ENCODE measurements at regions not wholly inside any gene's neighbourhood (a gene's known extent, or its start where the extent isn't known, plus 50 kb on each side); places are given as distances from the start of the nearest gene placed in this dataset.
A peak's percentile ranks its signal among the peaks of the same experiment; 100 is the strongest.
"Not testable (repeated sequence)": the region's sequence is repeated elsewhere in the genome, so short reads cannot be mapped to it uniquely, and the experiment has no call there.

DNA sequence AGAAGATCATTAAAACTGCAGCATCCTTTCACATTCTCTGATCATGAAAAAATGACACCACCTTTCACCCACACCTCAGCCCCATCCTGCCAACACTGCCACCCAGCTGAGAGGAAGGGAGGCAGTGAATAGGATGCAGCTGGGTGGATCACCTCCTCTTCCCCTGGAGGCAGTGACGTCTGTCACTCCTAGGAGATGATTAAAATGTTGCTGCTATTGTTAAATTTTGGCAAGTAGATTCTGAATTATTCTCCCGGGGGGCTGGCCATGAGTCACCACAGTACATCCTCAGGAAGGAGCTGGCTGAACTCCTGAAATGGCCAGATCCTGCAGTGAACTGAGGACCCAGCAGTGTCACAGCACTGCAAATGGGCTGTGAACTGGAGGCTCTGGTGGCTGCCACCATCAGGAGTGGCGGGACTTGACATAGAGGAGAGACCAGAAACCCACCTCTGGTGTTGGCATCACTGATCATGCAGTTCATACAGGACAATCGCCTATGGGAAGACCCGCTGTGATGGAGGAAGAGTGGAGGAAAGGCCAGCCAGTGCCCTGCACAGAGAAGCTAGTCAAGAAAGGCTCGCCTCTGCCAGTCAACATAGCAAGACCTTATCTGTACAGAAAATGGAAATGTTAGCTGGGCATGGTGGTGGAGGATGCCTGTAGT is 199.1 kb downstream of the FAM43A start:
- no peak for DNase-seq

GRCh38 chr3:194885766-194886165 is 200.1 kb downstream of the FAM43A start:
- no peak for DNase-seq

DNA sequence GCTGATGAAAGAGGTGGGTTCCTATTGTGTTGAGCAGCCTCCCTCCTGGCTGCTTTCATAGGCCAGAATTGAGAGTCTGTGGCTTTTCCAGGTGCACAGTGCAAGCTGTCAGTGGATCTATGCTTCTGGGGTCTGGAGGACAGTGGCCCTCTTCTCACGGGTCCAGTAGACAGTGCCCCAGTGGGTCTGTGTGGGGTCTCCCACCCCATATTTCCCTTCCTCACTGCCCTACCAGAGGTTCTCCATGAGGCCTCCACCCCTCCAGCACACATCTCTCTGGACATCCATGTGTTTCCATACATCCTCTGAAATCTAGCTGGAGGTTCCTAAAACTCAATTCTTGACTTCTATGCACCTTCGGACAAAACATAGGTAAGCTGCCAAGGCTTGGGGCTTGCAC is 201.2 kb downstream of the FAM43A start:
- DNase-seq, result no peak

- DNase-seq, result not testable (repeated sequence)
Observed at GRCh38 chr3:194888062-194888461, 202.4 kb downstream of the FAM43A start.

DNA sequence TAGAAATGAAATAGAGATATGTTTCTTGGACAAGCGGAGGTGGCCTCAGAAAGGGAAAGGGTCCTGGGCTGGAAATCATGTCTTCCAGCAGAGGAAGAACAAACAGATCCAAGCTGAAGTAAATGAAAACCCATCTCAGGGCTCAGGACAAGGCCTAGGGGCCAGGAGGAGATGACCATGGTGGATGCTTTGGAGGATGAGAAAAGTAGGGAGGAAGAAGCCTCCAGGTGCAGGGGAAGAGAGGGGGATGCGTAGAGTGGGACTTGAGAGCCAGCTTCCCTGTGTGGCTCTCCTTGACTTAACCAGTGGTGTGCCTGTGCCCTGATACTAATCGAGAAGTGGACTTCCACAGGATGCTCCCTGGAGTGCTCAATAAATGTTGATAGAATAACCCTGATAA is 203.2 kb downstream of the FAM43A start:
- no peak for DNase-seq

- no peak for DNase-seq
Observed at GRCh38 chr3:194890091-194890490, 204.4 kb downstream of the FAM43A start.

- peak in 1 of 2 donors; percentile 10 for DNase-seq
Observed at GRCh38 chr3:194893121-194893987, 207.7 kb downstream of the FAM43A start.

DNA sequence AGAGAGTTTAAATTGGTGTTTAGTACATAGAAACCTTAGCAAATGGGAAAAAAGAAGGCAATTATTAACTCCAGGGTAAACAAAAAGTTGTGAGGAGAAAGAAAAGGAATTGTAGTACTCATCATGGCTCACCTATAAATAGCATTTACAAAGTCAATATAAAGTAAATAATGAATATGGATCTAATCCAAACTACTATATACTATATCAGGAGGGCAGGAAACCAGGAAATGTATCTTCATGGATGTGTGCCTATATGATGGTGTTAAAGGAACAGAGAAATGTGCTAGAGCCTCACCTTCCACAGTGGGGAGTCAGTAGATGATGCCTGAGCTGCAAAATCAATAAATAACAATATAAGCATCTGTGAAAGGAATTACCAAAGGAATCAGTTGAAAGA is 208.9 kb downstream of the FAM43A start:
- DNase-seq, result no peak

DNA sequence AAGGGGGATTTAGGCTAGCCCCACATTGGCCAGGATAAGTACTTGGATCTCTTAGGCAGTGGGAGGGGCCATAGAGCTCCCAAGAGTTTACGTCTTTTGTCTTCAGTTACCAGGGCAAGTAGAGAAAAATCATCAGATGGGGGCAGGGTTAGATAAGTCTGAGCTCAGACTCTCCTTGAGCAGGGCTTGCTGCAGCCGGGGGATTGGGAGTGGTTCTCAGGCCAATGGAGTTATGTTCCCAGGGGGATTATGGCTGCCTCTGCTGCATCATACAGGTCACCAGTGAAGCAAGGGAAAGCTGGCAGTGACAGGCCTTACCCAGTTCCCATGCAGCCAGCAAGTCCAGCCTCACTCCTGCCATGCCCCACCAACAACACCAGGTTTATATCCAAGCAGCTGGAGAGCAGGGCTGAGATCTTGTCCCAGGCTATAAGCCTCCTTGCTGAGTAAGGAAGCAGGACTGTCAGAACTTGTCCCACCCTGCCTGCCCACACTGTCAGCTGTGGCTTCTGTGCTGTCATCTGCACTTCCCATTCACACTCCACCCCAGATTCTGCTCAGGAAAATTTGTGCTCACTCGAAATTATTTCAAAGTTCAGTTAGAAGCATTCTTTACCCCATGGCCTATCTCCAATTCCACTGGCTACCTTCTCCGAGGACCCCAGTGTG is 215.3 kb downstream of the FAM43A start:
- DNase-seq, result no peak

GRCh38 chr3:194903447-194903846 is 217.8 kb downstream of the FAM43A start:
- not testable (repeated sequence) for DNase-seq

DNA sequence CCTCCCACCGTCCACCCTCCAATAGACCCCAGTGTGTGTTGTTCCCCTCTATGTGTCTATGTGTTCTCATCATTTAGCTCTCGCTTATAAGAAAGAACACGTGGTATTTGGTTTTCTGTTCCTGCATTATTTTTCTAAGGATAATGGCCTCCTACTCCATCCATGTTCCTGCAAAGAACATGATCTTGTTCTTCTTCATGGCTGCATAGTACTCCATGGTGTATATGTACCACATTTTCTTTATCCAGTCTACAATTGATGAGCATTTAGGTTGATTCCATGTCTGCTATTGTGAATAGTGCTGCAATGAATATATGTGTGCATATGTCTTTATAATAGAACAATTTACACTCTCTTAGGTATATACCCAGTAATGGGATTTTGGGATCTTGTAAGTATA is 219.3 kb downstream of the FAM43A start:
- not testable (repeated sequence) for DNase-seq

DNA sequence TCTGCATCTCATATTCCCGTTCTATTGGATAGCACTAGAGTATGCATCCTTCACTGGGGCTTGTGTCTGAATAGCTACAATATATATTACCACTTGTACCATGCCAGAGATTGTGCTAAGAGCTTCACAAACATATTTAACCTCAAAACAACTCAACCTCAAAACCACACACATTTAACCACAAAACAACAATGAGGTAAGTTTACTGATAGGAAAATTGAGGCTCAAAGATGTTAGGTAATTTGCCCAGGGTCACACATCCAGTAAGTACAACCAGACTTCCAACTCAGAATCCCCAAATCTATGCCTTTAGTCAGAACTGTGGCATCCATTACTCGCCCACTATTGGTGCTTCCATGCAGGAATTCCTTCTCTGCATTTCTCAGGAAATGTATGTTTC is 220.0 kb downstream of the FAM43A start:
- no peak for DNase-seq

DNA sequence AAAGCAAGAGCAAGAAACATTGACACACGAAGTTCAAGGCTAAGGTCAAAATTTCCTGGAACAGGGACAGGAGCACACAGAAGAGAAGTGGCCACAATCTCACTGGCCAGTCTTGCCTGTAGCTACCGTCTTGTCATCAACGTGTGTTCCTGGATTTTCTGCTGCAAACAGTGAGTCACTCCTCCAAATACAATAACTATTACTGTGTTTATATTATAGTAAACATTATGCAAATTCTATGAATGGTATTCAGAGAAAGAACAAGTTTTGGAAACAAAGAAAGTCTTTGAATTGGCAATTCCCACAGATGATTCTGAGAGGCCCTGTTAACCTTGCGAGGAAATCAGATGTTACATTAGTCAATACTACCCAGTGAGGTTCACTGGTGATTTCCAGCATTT is 220.5 kb downstream of the FAM43A start:
- no peak for DNase-seq

DNA sequence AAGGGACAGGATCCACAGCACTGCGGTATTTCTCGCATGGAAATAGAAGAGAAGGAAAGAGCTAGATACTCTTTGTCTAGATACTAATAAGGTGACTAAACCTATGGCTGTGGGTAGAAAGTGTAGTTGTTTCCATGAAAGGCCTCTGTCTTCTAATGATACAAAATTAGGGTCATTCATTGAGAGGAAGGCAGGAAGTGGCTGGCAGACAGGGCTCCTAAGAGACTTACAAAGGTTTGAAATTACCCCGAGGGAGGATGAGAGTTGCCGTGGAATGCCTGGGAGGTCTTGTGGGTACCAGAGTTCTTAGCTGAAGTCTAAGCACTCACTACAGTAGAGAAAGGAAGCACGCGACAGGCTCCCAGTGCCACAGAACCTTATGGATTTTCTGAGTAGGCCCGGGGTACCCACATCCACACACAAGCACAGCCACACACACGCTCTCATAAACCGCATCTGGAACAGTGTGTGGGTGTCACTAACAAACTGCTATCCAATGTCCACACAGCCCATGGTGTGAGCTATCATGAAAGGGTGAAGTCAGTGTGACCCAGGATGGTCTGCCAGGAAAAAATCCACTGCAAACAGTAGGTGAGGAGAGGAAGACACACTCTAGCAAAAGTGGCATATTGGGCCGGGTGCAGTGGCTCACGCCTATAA is 221.4 kb downstream of the FAM43A start:
- DNase-seq, result peak in 1 of 2 donors; percentile 5

- no peak for DNase-seq
Observed at GRCh38 chr3:194907811-194908210, 222.1 kb downstream of the FAM43A start.

- no peak for DNase-seq
Observed at GRCh38 chr3:194908496-194908895, 222.8 kb downstream of the FAM43A start.

GRCh38 chr3:194908972-194909371 is 223.3 kb downstream of the FAM43A start:
- no peak for DNase-seq

GRCh38 chr3:194910414-194910984 is 224.8 kb downstream of the FAM43A start:
- DNase-seq, result no peak

GRCh38 chr3:194913316-194913715 is 227.6 kb downstream of the FAM43A start:
- no peak for DNase-seq

- not testable (repeated sequence) for DNase-seq
Observed at GRCh38 chr3:194924889-194925288, 239.2 kb downstream of the FAM43A start.

DNA sequence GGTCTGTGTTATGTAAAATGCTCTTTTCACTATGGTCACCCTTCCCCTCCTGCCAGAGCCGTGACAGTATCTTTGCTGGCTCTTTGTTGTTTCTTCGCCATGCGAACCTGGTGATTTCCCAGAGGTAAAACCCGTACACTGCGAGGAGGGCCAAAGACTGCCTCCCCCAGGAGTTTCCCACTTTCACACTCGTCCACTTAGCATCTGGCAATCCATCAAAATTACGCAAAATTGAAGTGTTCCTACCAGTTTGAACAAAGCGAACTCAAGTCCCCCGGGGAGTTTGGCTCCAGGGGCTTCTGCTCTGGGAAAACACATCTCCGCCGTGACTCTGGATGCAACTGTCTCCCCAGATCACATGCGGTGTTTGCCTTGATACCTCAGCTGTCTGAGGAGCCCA is 239.9 kb downstream of the FAM43A start:
- no peak for DNase-seq

DNA sequence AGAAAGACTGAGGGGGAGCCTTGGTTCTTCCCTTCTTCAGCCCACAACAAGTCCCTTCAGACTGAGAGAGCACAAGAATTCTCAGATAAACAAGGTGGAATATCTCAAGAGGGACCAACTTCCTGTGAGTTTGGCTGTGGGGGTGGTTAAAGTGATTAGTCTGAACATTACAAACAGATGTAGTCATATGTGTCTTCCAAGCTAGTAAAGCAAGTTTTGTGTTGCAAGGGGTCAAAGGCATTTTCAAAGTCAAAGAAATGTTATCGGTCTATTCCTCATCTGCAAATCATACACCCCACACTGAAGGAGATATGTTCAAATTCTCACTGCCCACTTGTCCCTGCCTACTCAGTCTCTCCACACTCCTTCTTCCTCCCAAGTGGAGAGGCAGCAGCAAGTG is 242.5 kb downstream of the FAM43A start:
- DNase-seq, result no peak

All from stimulated activated CD4-positive, alpha-beta T cell treated with anti-CD3 and anti-CD28 coated beads, Interleukin-2, amount 100 ng/mL, for 24 hours (primary cell).